Fibroblast of skin of left quadriceps (primary cell): ENCODE measurements at regions not wholly inside any gene's neighbourhood (a gene's known extent, or its start where the extent isn't known, plus 50 kb on each side); places are given as distances from the start of the nearest gene placed in this dataset.
"Not testable (repeated sequence)": the region's sequence is repeated elsewhere in the genome, so short reads cannot be mapped to it uniquely, and the experiment has no call there.

ENCODE experiments used
- DNase-seq, 2 experiments: peaks; one replicate each; pipeline ENCODE4 v3.0.0-alpha.2; 2013; ENCODE audit warnings: low read depth in 2 of 2

- no peak for DNase-seq
Observed at GRCh38 chr1:177426497-177426896, 255.7 kb downstream of the BRINP2 start.

DNA sequence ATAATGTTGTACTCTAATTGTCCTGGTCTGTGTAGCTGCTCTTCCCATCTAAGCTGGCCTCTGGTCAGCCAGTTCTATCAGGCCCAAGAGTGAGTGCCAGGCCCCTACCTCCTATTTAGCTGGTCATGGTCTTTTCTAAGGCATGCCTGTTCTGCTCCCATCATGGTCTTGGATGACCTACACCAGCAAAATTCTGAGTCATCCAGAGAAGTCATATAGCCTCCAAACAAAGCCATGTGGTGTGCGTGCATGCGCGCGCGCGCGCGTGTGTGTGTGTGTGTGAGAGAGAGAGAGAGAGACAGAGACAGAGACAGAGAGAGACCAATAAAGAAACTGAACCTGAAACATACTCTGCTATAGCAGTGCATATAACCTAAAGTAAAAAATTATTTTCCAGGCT, 254.4 kb downstream of the BRINP2 start:
- no peak for DNase-seq

- no peak for DNase-seq
Observed at GRCh38 chr1:177424744-177425143, 254.0 kb downstream of the BRINP2 start.

- no peak for DNase-seq
Observed at GRCh38 chr1:177423090-177423489, 252.3 kb downstream of the BRINP2 start.

GRCh38 chr1:177413982-177414596, 243.3 kb downstream of the BRINP2 start:
- DNase-seq = no peak

GRCh38 chr1:177411381-177411780, 240.6 kb downstream of the BRINP2 start:
- no peak for DNase-seq

DNA sequence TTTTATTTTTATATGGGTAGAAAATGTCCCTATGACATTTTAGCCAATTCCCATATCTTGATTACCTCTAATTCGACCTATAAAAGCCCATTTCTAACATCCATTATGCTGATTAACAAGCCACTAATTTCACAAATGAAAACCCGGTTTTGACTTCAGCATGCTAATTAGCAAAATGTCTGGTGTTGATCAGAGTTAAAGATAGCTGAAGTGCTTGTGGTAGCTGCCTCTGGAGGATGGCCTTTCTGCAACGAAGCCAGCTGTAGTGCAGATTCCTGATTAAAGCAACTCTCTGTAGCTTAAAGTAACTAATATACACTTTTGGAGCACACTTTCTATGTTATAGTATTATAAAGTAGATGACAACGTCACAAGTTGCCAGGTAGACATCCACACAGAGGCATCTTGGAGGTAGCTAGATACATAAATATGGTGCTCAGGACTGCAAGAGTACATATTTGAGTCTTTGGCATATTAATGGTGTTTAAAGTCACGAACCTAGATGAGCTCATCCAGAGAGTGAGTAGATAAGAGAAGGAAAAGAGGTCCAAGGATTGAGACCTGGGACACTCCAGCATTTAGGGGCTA, 239.5 kb downstream of the BRINP2 start:
- DNase-seq = no peak

GRCh38 chr1:177406323-177406722, 235.6 kb downstream of the BRINP2 start:
- DNase-seq = not testable (repeated sequence)

DNA sequence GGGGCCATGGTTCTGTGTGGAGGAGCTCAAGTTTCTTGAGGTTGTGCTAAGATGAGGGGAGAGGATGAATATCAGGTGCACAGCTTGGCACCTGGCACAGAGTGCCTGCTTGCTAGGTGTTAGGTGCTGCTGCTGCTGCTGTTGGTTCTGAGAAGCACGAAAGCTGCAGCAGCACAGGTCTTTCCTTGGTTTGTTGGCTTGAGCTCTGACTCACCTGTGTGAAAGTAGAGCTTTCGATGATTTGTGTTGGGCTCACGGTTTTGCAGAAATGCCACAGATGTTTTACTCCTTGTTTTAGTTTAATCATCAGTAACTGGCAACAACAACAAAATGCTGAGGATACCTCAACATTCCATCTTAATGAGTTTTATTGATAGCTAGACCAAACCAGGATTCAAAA, 221.6 kb downstream of the BRINP2 start:
- no peak for DNase-seq

GRCh38 chr1:177385760-177386698, 215.3 kb downstream of the BRINP2 start:
- no peak for DNase-seq

GRCh38 chr1:177384461-177384860, 213.7 kb downstream of the BRINP2 start:
- DNase-seq = peak in 1 of 2 experiments; percentile 6

GRCh38 chr1:177383715-177384114, 213.0 kb downstream of the BRINP2 start:
- DNase-seq = no peak

DNA sequence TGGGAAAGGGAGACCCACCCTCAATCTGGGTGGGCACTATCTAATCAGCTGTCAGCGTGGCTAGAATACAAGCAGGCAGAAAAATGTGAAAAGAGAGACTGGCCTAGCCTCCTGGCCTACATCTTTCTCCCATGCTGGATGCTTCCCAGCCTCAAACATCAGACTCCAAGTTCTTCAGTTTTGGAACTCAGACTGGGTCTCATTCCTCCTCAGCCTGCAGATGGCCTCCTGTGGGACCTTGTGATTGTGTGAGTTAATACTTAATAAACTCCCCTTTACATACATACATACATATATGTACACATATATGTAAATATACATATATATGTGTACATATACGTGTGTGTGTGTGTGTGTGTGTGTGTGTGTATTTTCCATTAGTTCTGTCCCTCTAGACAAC, 207.1 kb downstream of the BRINP2 start:
- DNase-seq = no peak

DNA sequence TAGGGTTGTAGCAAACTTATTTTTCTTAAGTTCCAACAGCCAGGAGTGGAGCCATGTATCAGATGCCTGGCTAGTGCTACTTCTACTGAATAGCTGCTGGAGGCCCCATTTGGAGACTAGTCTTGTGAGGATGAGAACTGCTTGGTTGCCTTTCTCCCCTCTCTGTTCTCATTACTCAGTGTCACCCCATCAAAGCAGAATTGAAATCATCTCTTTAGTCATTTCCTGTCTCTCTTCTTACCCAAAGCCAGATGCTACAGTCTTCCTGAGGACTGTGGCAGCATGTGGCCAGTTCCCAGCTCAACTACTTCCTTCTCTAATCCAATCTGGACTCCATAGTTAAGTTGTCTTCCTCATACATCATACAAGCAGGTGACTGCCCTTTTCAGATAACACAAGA, 197.5 kb downstream of the BRINP2 start:
- DNase-seq = peak in 1 of 2 experiments; percentile 13

GRCh38 chr1:177366091-177366490, 195.3 kb downstream of the BRINP2 start:
- DNase-seq = no peak

GRCh38 chr1:177360791-177361190, 190.0 kb downstream of the BRINP2 start:
- DNase-seq = no peak

DNA sequence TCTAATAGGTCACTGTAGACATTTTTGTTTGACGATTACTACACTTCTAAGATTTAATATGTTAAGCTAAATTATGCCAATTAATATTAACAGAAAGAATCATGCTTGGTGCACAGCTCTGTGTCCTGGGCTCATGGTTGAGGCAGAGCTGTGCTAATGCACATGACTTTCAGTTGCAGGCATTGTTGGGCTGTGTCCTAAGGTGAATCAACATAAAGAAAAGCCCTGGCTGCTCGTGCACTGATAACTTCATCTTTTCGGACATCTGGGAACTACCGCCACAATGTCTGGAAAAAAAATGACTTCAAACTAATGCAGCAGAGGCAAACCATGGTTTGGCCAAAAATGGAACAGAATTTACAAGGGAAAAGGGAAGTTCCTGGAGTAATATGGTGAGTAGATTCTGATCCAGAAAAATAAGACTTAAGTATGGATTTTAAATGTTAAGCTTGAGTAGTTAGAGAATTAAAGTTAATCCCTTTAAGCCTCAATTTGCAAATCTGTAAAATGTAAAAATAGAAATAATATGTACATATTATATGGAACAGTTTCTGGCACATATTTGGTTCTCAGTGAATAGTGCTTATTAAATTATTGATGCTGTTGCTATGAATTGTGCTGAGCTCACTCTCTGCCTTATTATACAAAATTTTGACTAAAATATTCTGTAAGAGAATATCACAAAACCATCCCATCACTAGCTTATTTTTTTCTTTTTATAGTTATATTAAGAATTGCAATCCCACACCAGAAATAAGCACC, 186.1 kb downstream of the BRINP2 start:
- no peak for DNase-seq

- peak in 1 of 2 experiments; percentile 15 for DNase-seq
Observed at GRCh38 chr1:177355575-177355974, 184.8 kb downstream of the BRINP2 start.

DNA sequence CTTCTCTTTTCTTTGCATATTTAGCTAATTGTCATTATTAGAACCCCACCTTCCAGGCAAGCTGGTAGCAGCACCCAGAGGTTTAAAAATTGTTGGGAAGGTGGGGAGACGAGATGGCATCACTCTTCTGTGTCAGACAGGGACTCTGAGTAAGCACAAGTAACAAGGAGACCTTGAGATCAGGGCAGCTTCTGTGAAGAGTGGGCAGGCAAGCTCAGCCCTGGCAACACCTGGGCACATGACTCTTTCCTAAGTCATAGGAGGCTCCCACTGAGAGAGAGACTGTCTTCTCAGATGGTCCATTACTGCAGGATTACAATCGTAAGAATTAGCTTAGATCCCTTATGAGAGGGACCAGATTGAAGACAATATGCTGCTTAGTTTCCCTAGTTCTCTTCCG, 183.5 kb downstream of the BRINP2 start:
- no peak for DNase-seq

- no peak for DNase-seq
Observed at GRCh38 chr1:177351361-177352108, 180.8 kb downstream of the BRINP2 start.

DNA sequence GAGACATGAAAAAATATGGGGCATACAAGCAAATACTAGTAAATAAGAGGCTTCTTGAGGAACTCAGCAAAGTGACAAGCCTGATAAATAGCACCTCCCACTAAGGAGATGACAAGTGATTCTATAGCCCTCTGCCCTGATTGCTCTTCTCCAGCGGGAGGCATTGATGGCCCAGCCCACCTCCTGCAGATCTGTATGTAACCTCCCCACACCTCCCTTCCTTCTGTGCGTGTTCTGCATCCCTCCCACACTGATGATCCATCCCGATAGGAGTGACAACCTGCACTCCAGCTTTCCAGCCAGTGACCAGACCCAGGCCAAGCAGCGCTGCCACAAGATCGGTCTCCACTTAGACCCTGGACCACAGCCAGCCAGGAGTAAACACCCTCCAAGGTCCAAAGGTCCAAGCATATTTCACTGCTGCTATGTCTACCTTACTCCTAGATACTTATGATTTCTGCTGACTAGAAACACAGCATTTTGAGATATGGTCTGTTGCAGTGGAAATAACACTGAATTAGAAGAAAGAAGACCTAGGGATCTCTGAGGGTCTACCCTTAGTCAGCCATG, 176.1 kb downstream of the BRINP2 start:
- DNase-seq = no peak
